Activated T-cell treated with anti-CD3 and anti-CD28 coated beads, Interleukin-2, amount 50 U/mL, for 48 hours (primary cell): ENCODE measurements at regions not wholly inside any gene's neighbourhood (a gene's known extent, or its start where the extent isn't known, plus 50 kb on each side); places are given as distances from the start of the nearest gene placed in this dataset.
A peak's percentile ranks its signal among the peaks of the same experiment; 100 is the strongest.
"Not testable (repeated sequence)": the region's sequence is repeated elsewhere in the genome, so short reads cannot be mapped to it uniquely, and the experiment has no call there.

Experiments
- DNase-seq, 2 experiments: peaks; one replicate each; pipeline ENCODE4 v3.0.0-alpha.2; 2020

- not testable (repeated sequence) for DNase-seq
Observed at GRCh38 chr16:29578898-29579297, 72.7 kb upstream of the NPIPB12 start.

- DNase-seq, result not testable (repeated sequence)
Observed at GRCh38 chr16:29581764-29582163, 75.6 kb upstream of the NPIPB12 start.

- not testable (repeated sequence) for DNase-seq
Observed at GRCh38 chr16:29591919-29592318, 71.1 kb upstream of the SPN start.

GRCh38 chr16:29594269-29594925, 68.7 kb upstream of the SPN start:
- peak; percentile 56 to 60 for DNase-seq

GRCh38 chr16:29594926-29595838, 67.9 kb upstream of the SPN start:
- DNase-seq, result peak; percentile 92 to 94

GRCh38 chr16:29597030-29597429, 66.0 kb upstream of the SPN start:
- DNase-seq, result not testable (repeated sequence)

GRCh38 chr16:29600111-29601000, 62.7 kb upstream of the SPN start:
- peak; percentile 59 to 72 for DNase-seq

GRCh38 chr16:29602247-29602625, 60.8 kb upstream of the SPN start:
- DNase-seq, result peak in 1 of 2 experiments; percentile 37

GRCh38 chr16:29602683-29603088, 60.4 kb upstream of the SPN start:
- DNase-seq, result peak in 1 of 2 experiments; percentile 19

- peak in 1 of 2 experiments; percentile 23 for DNase-seq
Observed at GRCh38 chr16:29604631-29605549, 58.2 kb upstream of the SPN start.

GRCh38 chr16:29605593-29606205, 57.3 kb upstream of the SPN start:
- DNase-seq, result peak in 1 of 2 experiments; percentile 17

- peak in 1 of 2 experiments; percentile 16 for DNase-seq
Observed at GRCh38 chr16:29606669-29607427, 56.2 kb upstream of the SPN start.

GRCh38 chr16:29607428-29607823, 55.6 kb upstream of the SPN start:
- not testable (repeated sequence) for DNase-seq

GRCh38 chr16:29612381-29613306, 50.4 kb upstream of the SPN start:
- DNase-seq, result peak; percentile 65
